ENCODE measurements at regions not wholly inside any gene's neighbourhood (a gene's known extent, or its start where the extent isn't known, plus 50 kb on each side); places are given as distances from the start of the nearest gene placed in this dataset.

GRCh38 chr2:10983711-10984110 lies 72.0 kb downstream of the KCNF1 start:
- Histone ChIP-seq H3K27me3 (ENCODE audit: insufficient read depth, low read length) (no peaks in the 10 kb centered on the region), H2AK5ac (ENCODE audit: insufficient read length, low read length) (no peak overlapping the region), H3K4me2 (ENCODE audit: insufficient read depth, insufficient read length, low read length) (no peak overlapping the region), H4K20me1 (ENCODE audit: control insufficient read depth, insufficient read depth, insufficient read length) (no peaks in the 10 kb centered on the region), H2BK120ac (ENCODE audit: low read depth, low read length, poor library complexity, severe bottlenecking) (no peak overlapping the region), H2BK12ac (ENCODE audit: insufficient read length, low read depth, low read length) (no peak overlapping the region), H4K91ac (ENCODE audit: insufficient read length, low read depth, low read length) (no peak overlapping the region), H2AFZ (ENCODE audit: low read length) (no peak overlapping the region), H2BK15ac (ENCODE audit: low read depth, low read length) (no peak overlapping the region), H4K8ac (replicated peaks; ENCODE audit: insufficient read length, low read depth, low read length) (no peak overlapping the region), H3K4ac (ENCODE audit: low read depth, low read length) (no peak overlapping the region), H3K23ac (ENCODE audit: insufficient read length, low read depth, low read length) (no peak overlapping the region), H3K56ac (ENCODE audit: insufficient read length, low read depth, low read length) (no peak overlapping the region), H3T11ph (ENCODE audit: low read length) (no peak overlapping the region), H3K4me1 (ENCODE audit: insufficient read depth, low read length) (no peaks in the 10 kb centered on the region), H2BK5ac (ENCODE audit: insufficient read length, low read length) (no peak overlapping the region), H3K18ac (ENCODE audit: insufficient read length, low read depth, low read length) (no peak overlapping the region), H3K27ac (ENCODE audit: insufficient read length, low read depth, low read length) (no peak overlapping the region), H3K9me3 (ENCODE audit: control insufficient read depth, low read depth, low read length) (no peaks in the 10 kb centered on the region), H3K79me1 (ENCODE audit: insufficient read depth, low read depth, low read length, poor library complexity, severe bottlenecking) (no peaks in the 10 kb centered on the region), H3K23me2 (ENCODE audit: insufficient read length, low read depth, low read length, poor library complexity, severe bottlenecking) (no peaks in the 10 kb centered on the region), H3K79me2 (ENCODE audit: insufficient read depth, low read length) (no peaks in the 10 kb centered on the region), H3K14ac (ENCODE audit: insufficient read depth, low read length) (no peak overlapping the region; the same call in 1 of the 2 replicates), H2BK20ac (ENCODE audit: low read depth, low read length, poor library complexity, severe bottlenecking) (no peak overlapping the region), H3K9ac (ENCODE audit: extremely low read depth, insufficient read length, low read length) (no peak overlapping the region), H4K5ac (ENCODE audit: insufficient read length, low read depth, low read length) (no peak overlapping the region)
- Mint-ChIP-seq H3K36me3 (ENCODE audit: insufficient read depth in 1 of 3, low read depth in 3 of 3) (no peaks in the 10 kb centered on the region), H3K4me1 (peaks cover 3 to 7% of the 10 kb centered on the region in 2 experiments; a peak in 2 of 4 replicates), H3K27ac (no peak overlapping the region), H3K27me3 (ENCODE audit: low read depth) (peaks cover 6% of the 10 kb centered on the region), H3K4me3 (no peak overlapping the region), H3K9me3 (no peaks in the 10 kb centered on the region)
- WGBS (ENCODE audit: extremely low coverage, insufficient read length, low lambda C conversion rate), result no CpG with 5 or more reads among the region's 12 CpGs
- DNase-seq, result no peak
- TF ChIP-seq CTCF (conservative IDR thresholded peaks at IDR 0.05), result no peak
